ENCODE measurements at regions not wholly inside any gene's neighbourhood (a gene's known extent, or its start where the extent isn't known, plus 50 kb on each side); places are given as distances from the start of the nearest gene placed in this dataset.

DNA sequence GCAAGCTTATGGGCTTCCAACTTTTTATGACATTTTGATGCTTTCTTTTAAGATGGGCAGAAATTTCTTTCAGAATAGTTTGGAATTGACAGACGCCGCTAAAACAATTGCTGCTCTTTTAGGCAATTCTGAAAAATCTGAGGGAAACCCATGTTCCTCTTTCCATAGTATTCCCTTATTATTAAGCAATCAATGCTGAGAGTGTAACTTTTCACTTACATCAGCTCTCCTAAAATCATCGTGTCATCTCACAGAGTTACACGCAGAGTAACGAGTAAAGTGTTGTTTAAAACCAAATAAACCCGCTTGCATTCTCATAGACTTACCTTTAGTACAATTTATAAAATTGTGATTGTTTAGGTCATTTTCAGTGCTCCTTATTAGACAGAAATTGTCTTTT is 150.6 kb downstream of the MAF start:
- DNase-seq (ENCODE audit: insufficient read length, low spot score): no peak
- no peak for FAIRE-seq

DNA sequence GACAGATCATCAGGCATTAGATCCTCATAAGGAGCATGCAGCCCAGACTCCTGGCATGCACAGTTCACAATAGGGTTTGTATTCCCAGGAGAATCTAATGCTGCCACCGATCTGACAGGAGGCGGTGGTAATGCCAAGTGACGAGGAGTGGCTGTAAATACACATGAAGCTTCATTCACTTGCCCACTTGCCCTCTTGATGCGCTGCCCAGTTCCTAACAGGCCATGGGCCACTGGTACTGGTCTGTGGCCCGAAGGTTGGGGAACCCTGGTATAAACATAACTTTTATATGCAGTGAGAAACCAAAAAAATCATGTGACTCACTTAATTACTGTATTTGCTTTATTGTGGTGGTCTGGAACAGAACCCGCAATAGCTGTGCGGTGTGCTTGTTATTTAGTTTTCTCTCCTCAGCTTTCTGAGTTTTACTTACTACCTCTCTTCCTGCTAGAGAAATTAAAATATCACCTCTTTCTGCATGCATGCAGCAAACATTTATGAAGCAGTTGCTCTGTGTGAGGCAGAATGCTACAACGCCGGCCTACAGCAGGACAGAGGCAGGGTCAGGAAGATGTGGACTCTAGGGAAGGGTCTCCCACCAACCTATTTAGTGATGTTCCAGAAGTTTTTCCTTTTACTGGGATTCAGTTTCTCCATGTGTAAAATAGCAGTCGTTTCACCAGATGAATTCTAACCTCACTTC is 151.3 kb downstream of the MAF start:
- FAIRE-seq (no peak), DNase-seq (ENCODE audit: insufficient read length, low spot score) (no peak)

DNA sequence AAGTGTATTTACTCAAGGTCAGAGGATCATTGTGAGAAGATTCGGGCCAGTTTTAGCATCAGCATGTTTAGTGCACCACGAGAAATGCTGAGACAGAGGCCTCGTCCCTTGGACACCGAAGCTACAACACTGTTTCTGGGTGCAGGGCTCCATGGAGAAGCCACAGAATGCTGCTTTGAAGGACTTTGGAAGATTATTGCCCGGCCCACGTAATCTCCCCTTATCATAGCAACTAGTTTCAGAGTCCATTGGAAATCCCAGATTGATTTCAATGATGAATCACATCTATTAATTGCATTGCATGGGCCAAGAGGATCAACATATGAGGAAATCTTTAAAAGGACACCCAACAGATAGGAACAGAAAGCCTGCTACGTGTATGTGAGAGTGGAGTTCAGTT is 156.0 kb downstream of the MAF start:
- DNase-seq (ENCODE audit: insufficient read length, low spot score) (no peak), FAIRE-seq (no peak)

DNA sequence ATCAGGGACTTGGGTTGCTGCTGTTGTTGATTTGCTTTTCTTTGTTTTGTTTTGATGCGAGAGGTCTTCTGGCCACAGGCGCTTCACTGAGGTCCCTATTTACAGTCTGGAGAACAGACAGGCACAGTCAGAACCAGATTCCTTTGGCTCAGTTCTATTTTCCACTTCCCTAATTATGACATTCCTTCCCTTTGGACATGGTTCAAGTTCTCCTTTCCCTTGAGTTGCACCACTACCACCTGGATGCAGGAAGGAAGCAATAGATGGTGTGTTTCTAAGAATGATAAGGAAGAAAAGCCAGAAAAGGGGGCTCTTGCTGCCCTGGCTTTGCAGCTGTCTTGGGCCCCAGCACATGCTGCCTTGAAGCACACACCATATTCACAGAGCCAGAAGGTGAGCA is 160.6 kb downstream of the MAF start:
- FAIRE-seq: no peak

DNA sequence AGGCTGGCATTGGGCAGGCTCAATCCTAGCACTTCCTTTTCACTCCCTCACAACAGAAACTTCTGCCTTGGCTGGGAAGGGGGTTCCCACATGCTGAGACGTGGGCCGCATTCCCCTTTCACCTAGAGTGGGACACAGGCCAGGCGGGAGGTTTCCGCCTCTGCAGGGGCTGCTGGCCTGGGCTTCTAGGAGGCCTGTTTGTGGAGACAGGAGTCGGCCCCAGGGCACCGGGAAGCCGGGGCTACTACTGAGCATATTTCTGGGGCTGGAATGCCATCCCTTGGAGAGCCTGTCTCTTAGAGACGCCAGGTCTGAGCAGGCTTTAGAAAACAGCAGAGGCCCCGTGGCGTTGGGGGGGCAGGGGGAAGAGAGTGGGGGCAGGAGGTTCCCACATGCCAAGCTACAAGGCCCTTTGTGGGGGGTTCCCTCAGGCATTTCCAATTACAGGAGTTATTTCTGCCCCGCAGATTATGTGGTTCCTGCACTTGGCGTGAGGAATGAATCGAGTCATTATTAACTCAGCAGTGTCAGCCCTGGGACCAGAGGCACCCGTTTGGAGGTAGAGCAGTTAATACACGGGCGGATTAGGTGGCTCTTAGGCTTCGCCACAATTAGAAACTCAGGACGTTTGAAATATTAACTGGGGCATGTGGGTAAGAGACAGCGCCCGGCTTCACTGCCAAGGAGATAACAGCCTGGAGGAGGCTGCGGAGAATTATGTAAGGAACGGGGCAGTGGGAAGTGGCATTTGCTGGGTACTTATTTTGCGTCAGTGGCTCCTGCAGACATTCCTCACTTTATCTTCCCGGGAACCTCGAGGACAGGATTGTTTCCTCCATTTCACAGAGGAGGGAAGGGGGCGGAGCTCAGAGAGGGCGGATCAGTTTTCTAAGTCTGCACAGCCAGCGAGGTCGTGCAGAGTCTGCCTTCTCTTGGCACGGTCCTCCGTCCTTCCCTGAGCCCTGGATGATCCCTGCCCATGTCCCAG is 162.5 kb downstream of the MAF start:
- DNase-seq (ENCODE audit: insufficient read length, low spot score) (no peak), FAIRE-seq (no peak)

More for the DNA sequence above, 160.6 kb downstream of the MAF start:
- no peak for DNase-seq (ENCODE audit: insufficient read length, low spot score)

DNA sequence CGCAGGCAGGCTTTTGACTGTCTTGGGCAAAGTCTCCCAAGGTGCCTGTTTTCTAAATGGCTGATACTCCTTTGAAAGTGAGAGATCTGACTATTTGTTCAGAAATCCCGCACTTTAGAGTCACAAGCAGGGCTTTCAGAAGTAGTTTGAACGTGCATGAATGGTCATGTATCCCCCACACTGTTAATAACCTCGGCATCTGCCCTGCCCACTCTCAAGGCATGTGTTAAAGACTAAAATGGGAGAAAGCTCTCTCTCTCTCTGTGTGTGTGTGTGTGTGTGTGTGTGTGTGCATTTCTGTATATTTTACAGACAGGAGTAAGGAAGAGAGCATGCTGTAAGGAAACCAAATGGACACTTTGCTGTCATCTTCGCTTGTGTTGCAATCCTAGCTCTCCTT is 163.7 kb downstream of the MAF start:
- DNase-seq (ENCODE audit: insufficient read length, low spot score) (no peak), FAIRE-seq (no peak)

DNA sequence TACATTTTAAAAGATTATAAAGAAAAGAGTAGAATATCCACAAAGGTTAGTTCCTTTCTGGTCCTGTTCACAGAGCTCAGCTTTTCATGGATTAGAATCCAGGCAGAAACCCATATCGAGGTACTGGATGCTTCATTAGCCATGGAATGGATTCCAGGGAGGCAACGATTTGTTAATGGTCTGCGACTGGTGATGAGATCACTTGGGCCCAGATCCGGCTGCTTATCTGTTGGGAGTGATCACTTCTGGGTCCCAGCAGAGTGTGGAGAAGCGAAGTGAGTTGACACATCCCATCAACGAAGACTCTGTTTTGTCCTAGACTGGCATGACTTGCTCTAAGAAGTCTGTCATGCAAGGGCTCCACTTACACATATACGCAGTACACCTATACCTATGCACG is 165.8 kb downstream of the MAF start:
- DNase-seq (ENCODE audit: insufficient read length, low spot score): no peak
- FAIRE-seq: peak; percentile 13

DNA sequence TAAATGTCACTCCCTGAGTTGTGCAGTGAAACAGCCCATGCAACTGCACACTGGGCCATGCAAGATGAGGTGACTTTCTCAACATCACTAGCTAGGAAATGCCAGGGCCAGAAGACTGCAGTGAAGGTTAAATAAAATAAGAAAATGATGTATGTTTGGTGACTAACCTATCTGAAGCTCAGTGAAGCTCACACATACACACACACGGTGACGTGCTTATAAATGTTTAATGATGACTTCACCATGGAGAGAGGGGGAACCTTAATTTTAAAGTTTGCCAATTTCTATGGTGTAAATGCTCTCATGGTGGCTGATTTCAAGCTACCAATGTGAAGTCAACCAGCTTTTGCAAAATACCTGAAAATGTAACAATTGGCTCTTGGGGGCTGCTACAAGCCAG is 166.4 kb downstream of the MAF start:
- DNase-seq (ENCODE audit: insufficient read length, low spot score) (no peak), FAIRE-seq (no peak)

DNA sequence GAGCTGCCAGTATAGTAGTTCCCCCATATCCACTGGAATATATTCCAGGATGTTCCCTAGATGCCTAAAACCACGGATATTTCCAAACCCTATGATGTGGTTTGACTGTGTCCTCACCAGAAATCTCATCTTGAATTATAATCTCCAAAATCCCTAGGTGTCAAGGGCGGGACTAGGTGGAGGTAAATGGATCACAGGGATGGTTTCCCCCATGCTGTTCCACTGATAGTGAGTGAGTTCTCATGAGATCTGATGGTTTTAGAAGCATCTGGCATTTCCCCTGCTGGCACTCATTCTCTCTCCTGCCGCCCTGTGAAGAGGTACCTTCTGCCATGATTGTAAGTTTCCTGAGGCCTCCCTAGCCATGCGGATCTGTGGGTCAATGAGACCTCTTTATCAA is 168.6 kb downstream of the MAF start:
- FAIRE-seq (no peak), DNase-seq (ENCODE audit: insufficient read length, low spot score) (no peak)

DNA sequence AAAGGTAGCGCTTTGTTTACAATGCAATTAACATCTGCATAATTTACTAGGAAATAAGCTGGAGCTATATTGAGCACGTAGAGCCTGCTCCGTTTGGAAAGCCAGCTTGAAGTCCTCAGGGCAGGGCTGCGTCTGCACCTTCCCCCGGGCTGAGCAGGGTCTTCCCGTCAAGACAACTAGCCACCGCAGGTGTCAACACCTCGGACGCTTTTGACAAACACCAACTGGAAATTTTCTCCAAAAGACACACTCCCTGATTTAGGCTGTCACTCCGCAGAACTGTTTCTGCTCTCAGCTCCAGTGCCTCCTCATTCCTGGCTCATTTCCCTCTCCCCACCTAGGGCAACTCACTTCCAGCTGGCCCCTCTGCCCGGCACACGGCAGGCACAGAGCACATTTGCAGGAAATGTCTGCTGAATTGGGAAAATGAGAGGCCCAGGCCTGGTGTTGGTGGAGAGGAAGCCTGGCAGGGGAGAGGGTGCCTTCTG is 170.3 kb downstream of the MAF start:
- FAIRE-seq: no peak
- DNase-seq (ENCODE audit: insufficient read length, low spot score): no peak

DNA sequence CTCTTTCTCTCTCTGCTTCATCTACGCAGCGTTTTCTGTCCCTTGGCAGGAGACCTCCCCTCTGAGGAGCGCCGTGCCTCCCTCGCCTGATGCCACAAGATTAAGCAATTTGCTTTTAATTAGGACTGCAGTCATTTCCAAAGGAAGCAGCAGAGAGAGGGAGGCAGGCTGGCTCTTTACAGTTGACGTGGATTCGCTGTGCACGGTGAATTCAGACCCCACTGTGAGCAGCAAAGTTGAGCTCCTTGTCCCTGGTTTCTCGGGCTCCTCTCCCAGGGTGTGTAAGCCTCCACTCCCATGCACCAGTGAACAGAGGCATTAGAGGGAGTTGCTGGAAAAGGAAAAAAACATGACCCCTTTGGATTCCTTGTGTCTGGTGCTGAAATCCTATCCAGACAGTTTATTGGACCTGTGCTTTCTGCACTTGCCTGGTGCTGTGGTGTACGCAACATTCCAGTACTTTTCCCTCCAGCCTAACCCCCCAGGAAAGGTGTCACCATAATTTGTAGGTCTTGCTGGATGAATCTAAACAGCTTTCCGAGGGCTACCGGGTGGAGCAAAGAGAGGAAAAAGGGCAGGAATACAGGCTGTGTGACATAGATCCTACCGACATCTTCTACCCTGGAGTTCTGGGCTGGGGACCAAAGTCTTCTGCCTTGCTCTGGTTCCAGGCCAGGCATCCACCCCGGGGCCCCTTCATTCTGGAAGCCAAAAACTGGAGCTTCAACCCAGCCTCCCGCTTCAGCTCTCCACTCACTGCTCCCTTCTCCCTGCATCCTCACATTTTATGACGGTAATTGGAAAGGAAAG is 171.0 kb downstream of the MAF start:
- FAIRE-seq (no peak), DNase-seq (ENCODE audit: insufficient read length, low spot score) (no peak)

DNA sequence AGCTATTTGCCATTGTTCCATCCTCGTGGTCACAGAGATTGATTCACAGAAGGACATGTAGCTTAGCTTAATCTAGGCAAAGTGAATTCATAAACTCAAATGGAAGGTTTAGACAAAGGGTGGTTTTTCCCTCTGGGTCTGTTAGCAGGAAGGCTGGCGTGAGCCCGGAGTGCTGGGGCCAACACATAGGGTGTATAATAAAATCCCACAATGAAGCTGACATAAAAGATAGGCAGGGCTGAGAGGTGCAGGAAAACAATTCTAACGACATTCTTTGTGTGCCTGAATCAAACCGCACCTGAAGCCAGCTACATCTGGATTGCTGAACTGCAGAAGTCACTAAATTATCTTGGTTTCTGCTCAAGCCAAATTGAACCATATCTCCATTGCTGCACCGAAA is 173.9 kb downstream of the MAF start:
- FAIRE-seq: no peak
- DNase-seq (ENCODE audit: insufficient read length, low spot score): no peak

DNA sequence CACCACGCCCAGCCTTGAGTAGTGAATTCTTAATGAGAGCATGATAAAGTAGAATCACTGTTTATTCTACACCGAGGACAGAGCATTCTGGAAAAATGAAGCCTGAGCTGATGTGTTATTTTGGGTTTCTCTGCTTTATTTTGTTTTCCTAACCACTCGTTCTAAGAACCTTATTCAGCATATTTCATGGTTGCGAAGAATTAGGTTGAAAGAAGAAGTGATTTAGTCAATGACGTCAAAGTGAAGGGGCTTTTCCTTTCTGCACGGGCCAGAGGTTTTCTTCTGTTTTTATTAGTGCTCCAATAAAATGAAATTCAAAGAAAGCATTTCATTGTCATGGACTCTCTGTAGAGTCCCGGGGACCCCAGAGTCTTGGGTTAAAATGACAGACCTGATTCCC is 178.5 kb downstream of the MAF start:
- DNase-seq (ENCODE audit: insufficient read length, low spot score): no peak
- no peak for FAIRE-seq

DNA sequence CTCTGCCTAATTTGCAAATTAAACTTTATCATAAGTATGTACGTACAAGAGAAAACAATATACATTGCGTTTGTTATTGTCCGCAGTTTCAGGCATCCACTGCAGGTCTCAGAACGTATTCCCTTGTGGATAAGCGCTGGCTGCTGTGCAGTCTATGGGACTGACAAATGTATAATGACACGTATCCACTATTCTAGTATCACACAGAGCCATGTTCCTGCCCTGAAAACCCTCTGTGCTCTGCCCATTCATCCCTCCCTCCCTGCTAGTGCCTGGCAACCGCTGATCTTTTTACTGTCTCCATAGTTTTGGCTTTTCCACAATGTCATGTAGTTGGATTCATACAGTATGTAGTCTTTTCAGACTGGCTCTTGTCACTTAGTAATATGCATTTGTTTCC is 179.4 kb downstream of the MAF start:
- FAIRE-seq (no peak), DNase-seq (ENCODE audit: insufficient read length, low spot score) (no peak)

DNA sequence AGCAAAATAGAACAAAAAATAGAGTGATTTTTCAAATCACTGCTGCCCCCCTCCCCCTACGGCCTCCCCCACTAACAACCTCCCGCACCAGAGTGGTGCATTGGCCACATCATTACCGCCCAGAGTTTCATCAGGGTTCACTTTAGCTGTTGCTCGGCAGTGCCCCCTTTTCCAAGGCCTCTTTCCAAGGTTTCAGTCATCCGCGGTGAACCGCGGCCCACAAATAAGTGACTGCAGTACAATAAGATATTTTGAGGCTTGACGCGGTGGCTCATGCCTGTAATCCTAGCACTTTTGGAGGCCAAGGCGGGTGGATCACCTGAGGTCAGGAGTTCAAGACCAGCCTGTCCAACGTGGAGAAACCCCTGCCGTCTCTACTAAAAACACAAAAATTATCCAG is 180.0 kb downstream of the MAF start:
- FAIRE-seq (no peak), DNase-seq (ENCODE audit: insufficient read length, low spot score) (no peak)

DNA sequence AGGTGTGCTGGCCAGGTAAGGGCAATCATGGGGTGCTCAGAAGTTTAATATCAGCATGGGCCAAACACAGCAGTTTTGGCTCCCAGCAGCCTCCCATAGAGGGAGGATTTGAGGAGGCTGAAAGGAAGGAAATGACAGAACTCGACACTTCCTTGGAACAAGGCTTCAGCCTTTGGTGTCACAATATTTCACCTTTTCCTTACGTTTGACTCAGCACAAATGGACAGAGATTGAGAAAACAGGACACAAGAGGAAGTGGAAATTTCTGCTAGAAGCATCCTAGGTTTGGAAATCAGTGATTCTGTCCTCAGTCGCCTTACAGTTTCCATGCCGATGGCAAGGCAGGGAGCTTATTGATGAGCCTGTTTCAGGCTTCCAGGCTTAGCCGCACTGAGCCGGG is 181.4 kb downstream of the MAF start:
- no peak for DNase-seq (ENCODE audit: insufficient read length, low spot score)
- no peak for FAIRE-seq

DNA sequence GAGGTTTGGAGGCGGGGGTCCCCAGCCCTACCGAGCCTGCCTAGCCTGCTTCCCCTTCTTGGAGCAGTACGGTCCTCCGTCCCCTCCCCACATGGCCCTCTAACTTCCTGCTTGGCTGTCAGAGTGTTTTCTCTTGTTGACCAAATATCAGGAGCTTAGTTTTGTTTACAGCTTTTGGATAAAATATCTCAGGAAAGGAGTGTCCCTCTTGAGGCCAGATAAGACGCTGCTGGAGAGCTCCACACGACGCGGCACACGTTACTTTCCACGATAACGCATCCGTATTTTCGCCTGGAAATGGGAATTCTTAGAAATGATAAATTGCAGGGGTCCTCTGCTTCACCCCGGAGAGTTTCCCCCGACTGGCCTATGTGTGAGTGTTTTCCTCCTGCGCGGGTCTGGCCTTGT is 182.9 kb downstream of the MAF start:
- DNase-seq (ENCODE audit: insufficient read length, low spot score): no peak
- FAIRE-seq: no peak

DNA sequence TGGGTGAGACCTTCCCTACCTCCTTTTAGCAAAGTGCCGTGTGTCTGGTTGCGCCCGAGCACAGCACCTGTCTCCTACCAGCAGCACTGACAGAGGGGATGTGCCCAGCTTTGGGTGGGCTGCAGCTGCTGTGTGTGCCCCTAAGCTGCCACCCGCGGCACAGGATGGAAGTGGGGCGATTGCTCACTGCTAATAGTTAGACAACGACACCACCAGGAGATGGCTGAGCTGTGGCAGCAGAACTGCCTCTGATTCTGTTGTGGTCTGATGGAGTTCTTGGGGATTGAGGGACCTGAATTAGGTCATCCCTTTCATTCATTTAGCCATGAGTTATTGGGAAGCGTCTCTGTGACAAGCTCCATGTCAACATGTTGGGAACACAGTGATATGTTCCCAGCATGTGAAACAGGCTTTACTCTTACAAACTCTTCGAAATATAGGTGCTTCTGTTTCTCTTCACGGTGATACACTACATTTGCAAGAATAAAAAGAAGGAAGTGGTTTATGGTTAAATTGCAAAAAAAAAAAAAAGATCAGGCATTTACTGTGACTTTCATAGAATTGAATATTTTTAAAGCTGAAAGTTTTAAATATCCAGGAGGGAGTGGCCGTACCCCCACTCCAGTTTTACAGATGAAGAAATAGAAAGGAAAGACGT is 184.4 kb downstream of the MAF start:
- DNase-seq (ENCODE audit: insufficient read length, low spot score) (no peak), FAIRE-seq (no peak)

DNA sequence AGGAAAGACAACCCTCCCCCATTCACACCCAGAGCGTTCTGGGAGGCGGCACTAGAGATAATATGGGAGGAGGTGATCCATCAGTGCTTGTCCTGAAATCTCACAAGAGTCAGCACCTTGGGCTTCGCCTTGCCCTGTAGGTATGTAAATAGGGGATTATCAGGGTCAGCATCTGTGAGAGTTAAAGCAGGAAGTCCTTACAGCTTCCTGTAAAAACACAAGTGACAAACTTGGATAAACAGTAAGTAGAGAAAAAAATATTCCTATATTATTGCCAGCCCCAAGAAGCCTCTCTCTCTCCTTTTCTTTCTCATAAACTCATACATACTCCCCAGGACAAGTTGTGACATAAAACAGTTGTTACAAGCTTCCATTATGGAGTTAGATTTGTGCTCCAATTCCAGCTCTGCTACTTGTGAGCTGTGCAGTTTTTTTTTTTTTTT is 187.7 kb downstream of the MAF start:
- DNase-seq (ENCODE audit: insufficient read length, low spot score) (no peak), FAIRE-seq (no peak)

DNA sequence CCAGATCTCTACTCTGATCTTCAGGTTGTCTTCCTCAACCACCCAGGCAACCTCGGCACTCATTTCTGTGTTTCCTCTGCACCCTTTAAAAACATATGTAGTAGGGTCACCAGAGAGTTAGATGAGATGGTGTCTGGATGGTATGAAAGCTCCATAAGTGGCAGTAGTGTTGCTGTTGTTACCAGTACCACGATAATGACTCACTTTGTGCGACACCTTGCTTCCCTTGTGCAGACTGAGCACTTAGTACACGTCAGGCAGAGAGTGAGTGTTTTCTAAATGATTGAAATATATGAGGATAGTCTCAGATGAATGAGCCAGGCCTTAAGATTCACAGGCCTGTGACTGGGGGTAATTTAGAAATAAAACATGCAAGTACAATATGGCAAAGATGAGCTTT is 188.7 kb downstream of the MAF start:
- FAIRE-seq: no peak

DNA sequence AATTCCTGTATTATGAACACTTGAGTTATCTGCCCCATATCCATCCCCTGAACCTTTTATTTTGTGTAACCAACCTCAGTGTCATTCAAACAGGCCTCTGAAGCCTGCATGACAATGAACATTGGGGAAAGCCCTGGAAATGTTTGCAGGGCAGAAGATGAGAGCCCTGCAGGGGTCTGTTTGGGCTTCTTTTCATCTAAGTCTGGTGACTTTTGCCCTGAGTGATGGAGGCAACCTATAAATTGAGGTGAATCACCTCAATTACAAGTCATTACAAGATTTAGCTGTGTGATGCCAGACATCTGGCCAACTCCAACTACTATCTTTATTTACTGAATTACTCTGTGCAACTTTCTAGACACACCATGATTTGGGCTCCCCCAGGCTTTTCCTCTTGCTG is 189.2 kb downstream of the MAF start:
- DNase-seq (ENCODE audit: insufficient read length, low spot score): no peak
- no peak for FAIRE-seq

More for the DNA sequence above, 188.7 kb downstream of the MAF start:
- no peak for DNase-seq (ENCODE audit: insufficient read length, low spot score)

Data from HTR-8/SVneo (cell line).